ENCODE measurements at regions not wholly inside any gene's neighbourhood (a gene's known extent, or its start where the extent isn't known, plus 50 kb on each side); places are given as distances from the start of the nearest gene placed in this dataset.

DNA sequence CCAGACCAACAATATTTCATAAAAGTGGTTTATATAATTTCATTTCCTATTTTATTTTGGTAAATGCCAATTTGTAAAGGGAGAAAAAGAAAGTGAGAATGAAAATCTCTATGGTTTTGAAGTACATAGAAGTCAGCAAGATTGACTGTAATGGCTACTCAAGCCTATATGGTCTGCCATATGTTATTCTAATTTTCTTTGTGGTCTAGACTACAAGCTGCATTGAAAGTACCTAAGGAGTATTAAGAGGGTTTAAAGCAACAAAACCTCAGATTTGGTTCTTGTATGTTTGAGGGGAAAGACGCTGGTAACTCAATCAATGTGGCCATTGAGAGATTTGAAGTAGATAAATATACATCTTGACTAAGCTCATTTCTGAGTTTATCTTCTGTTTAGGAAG, 193.5 kb upstream of the EYA4 start (continued):
- TF ChIP-seq, protein P1, sequence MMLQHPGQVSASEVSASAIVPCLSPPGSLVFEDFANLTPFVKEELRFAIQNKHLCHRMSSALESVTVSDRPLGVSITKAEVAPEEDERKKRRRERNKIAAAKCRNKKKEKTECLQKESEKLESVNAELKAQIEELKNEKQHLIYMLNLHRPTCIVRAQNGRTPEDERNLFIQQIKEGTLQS (IDR thresholded peaks at IDR 0.05; ENCODE audit: insufficient read depth, low read depth, low read length): no peak
- TF ChIP-seq EP300 (IDR thresholded peaks at IDR 0.05; ENCODE audit: borderline replicate concordance in 1 of 2, low read depth in 2 of 2, low read length in 2 of 2) (no peak), KDM1A (IDR thresholded peaks at IDR 0.05; ENCODE audit: borderline replicate concordance, low read length) (no peak)

Measured in H1 (cell line).